Effector memory CD8-positive, alpha-beta T cell (primary cell): ENCODE measurements at regions not wholly inside any gene's neighbourhood (a gene's known extent, or its start where the extent isn't known, plus 50 kb on each side); places are given as distances from the start of the nearest gene placed in this dataset.

ENCODE experiments used
- ATAC-seq: fragments of 150-1000 bp; cut with Tn5 transposase; replicated peaks from 2 replicates; pipeline ENCODE4 v1.10.0; 2021; ENCODE audit warnings: mild to moderate bottlenecking, moderate library complexity
- DNase-seq, 3 experiments: peaks; one replicate each; pipeline ENCODE4 v3.0.0; 2021
- H3K27ac Mint-ChIP-seq, 2 donors: one replicate each; pipeline ENCODE4 v1.8.0; 2022; ENCODE audit warnings: mild to moderate bottlenecking in 2 of 2, mixed read lengths in 2 of 2, moderate library complexity in 2 of 2
- H3K27me3 Mint-ChIP-seq, 2 donors: one replicate each; pipeline ENCODE4 v1.8.0; 2022; ENCODE audit warnings: mixed read lengths in 2 of 2
- H3K36me3 Mint-ChIP-seq: one replicate; pipeline ENCODE4 v1.8.0; 2022; ENCODE audit warnings: mild to moderate bottlenecking, moderate library complexity, mixed read lengths; ENCODE audit not compliant: insufficient read depth
- H3K4me1 Mint-ChIP-seq, 2 donors: one replicate each; pipeline ENCODE4 v1.8.0; 2022; ENCODE audit warnings: low read depth in 2 of 2, mixed read lengths in 2 of 2
- H3K4me3 Mint-ChIP-seq, 2 donors: one replicate each; pipeline ENCODE4 v1.8.0; 2022; ENCODE audit warnings: mild to moderate bottlenecking in 2 of 2, mixed read lengths in 2 of 2, moderate library complexity in 2 of 2
- H3K9me3 Mint-ChIP-seq, 2 donors: one replicate each; pipeline ENCODE4 v1.8.0; 2022; ENCODE audit warnings: mixed read lengths in 2 of 2

DNA sequence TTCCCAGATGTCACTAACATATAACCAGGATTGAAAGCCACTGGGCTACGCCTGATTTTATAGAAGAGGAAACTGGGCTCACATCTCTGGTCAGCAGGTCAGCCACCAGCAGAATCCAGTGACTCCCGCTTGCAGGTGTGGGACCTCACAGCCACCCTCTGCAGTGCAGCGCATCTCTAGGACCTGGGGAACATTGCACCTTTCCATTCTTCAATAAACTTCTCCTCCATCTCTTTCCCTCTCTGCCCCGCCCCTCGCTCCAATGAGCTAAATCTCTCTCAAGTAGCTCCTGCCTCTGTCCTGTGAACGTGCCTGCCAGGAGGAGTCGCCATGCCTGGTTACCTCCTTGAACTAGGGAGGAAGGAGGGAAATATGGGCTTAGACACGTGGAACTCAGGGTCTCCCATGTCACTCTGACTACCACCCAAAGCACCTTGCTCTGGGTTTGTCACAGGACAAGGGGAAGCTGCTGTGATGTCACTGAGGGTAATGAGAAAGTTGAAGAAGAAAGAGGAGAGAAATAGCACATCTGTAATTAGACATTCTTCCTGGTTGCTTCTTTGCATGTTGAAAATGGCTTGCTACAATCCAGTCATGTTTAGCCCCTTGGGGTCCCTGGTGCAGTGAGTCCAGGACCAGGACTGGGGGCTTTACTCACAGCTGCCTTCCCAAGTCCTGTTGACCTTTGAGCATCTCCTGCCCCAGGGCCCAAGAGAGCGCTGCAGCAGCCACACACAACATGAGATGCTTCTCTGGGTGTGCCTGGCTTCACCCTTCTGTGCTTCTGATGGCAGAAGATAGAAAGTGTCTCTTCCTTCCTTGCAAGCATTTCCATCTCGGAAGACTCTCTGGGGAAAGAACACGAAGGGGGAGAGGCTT lies 469.4 kb downstream of the PREX1 start:
- H3K36me3 Mint-ChIP-seq = no peaks in the 10 kb centered on the region
- no peak overlapping the region for H3K4me3 Mint-ChIP-seq
- no peaks in the 10 kb centered on the region for H3K9me3 Mint-ChIP-seq
- no peak overlapping the region for H3K27ac Mint-ChIP-seq
- no peak for ATAC-seq
- peaks cover 21 to 51% of the 10 kb centered on the region in 2 donors for H3K27me3 Mint-ChIP-seq
- peaks cover 0 to 1% of the 10 kb centered on the region in 2 donors for H3K4me1 Mint-ChIP-seq
- no peak for DNase-seq

DNA sequence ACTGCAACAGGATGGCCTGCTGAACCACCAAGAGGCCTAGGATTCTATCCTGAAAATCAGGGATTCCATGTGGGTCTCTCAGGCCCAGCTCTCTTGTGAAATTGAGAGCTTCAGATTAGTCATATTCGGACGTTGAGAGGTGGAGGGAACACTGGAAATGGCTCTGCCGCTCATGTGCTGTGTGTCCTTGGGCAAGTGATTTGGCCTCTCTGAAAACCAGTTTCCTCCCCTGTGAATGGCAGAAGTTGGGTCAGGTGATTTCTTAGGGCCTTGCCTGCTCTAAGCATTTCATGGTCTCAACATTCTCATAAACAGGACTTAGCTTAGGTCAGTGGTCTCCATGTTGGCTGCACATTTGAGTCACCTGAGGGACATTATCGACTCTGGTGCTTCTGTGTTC lies 470.1 kb downstream of the PREX1 start:
- peaks cover 21 to 51% of the 10 kb centered on the region in 2 donors for H3K27me3 Mint-ChIP-seq
- H3K4me1 Mint-ChIP-seq = peaks cover 0 to 1% of the 10 kb centered on the region in 2 donors
- ATAC-seq (no peak), DNase-seq (no peak)
- no peak overlapping the region for H3K4me3 Mint-ChIP-seq
- no peaks in the 10 kb centered on the region for H3K36me3 Mint-ChIP-seq
- H3K27ac Mint-ChIP-seq = no peak overlapping the region
- H3K9me3 Mint-ChIP-seq = no peaks in the 10 kb centered on the region

DNA sequence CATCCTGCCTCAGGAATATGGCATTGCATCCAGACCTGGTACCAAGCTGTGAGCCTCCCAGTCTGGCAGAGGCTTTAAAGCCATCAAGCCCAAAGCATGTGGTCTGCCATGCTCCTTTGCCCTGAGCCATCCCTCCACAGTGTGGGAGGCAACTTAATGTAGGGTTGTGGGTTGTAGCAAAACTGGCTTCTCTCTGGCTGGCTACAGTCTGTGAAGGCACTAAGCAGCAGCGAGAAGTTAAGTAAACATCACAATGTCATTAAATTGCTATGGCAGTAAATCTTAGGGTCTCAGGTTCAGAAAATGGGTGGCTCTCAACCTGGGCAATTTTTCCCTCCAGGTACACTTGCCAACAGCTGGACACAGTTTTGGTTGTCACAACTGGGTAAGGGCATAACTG lies 472.9 kb downstream of the PREX1 start:
- DNase-seq (no peak), ATAC-seq (no peak)
- Mint-ChIP-seq H3K9me3 (no peaks in the 10 kb centered on the region), H3K4me1 (no peaks in the 10 kb centered on the region), H3K36me3 (no peaks in the 10 kb centered on the region), H3K27me3 (peaks cover 21 to 54% of the 10 kb centered on the region in 2 donors), H3K27ac (no peak overlapping the region), H3K4me3 (no peak overlapping the region)

DNA sequence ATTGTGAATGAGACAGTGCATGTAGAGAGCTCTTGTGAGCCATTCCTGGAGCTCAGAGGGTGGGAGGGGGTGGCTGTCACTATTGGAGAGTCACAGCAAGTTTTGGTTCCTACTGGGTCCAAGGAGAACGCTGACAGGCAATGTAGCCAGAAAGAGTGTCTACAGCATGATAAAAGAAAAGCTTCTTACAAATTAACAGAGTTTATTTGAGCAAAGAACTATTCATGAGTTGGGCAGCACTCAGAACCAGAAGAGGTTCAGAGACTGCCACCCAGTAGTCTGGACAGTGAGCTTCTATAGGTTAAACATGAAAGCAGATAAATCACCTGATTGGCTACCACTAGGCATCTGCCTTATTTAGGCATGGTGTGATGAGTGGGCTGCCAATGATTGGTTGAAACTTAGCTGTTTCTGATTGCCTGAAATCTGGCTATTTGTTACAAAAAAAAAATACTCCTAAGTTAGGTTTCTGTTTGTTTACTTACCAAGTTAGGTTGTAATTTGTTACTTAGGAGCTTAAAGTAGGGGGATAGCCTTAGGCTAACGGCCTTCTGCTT lies 473.4 kb downstream of the PREX1 start:
- Mint-ChIP-seq H3K36me3 (no peaks in the 10 kb centered on the region), H3K4me3 (no peak overlapping the region), H3K4me1 (no peaks in the 10 kb centered on the region), H3K27me3 (peaks cover 25 to 54% of the 10 kb centered on the region in 2 donors), H3K9me3 (no peaks in the 10 kb centered on the region), H3K27ac (no peak overlapping the region)
- ATAC-seq (no peak), DNase-seq (no peak)

DNA sequence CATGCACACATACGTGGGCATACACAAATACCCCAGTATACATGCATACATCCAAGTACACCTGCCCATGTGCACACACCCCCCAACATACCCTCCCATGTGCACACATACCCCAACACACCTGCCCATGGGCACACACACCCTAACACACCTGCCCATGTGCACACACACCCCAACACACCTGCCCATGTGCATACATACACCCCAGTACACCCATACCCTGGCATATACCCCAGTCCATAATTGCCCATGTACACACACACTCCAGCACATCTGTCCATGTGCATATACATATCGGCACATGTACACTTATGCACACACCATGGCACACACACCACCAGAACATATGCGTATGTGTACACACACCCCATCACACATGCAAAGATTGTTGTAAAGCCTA lies 475.2 kb downstream of the PREX1 start:
- Mint-ChIP-seq H3K27me3 (peaks cover 42 to 59% of the 10 kb centered on the region in 2 donors), H3K27ac (no peak overlapping the region), H3K36me3 (no peaks in the 10 kb centered on the region), H3K9me3 (no peaks in the 10 kb centered on the region), H3K4me3 (no peak overlapping the region), H3K4me1 (no peaks in the 10 kb centered on the region)
- DNase-seq (no peak), ATAC-seq (no peak)

DNA sequence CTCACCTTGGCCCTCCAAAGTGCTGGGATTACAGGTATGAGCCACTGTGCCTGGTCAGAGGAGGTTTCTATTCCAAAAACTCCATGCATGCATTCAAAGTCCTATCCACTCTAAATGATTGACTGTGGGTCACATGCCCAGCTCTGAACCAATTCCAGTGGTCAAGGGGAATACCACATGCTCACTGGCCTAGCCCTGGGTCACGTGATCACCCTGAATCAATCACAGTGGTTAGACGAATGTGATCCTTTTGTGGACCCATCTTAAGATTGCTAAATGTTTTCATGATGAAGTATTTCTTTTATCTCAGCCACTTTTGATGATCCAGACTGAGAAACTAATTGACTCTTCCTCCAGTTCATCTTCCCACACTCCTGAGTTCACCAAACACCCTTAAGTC lies 475.8 kb downstream of the PREX1 start:
- Mint-ChIP-seq H3K27me3 (peaks cover 42 to 65% of the 10 kb centered on the region in 2 donors), H3K9me3 (no peaks in the 10 kb centered on the region), H3K4me3 (no peak overlapping the region), H3K36me3 (no peaks in the 10 kb centered on the region), H3K27ac (no peak overlapping the region), H3K4me1 (no peaks in the 10 kb centered on the region)
- no peak for ATAC-seq
- DNase-seq = no peak

DNA sequence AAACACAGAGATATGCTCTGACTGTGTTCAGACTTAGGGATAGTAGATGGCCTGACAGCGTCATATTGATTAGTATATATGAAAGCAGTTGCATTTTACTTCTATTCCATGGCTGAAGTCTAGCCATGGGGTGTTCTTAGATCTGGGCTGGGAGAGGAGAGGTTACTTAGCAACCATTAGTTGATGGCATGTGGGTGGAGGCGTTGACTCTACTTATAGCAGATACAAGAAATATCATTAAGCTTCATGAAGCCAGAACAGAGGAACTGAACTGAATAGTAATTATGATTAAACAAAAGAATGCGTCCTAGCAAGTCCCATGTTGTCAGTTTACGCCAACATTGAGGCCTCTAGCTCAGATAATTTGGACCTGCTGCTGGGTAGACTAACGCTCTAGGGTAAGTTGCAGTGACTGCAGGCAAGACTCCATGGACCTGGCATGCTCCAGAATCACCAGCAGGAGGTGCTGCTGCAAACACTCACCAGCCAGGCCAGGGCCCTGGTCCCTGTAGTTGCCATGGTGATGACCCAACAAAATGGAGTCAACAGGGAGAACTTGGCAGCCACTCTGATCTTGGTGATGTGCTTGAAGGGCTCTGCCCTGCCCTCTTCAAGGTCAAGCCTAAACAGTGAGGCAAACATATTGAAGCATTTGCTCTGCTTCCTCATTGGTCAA lies 477.3 kb downstream of the PREX1 start:
- H3K27ac Mint-ChIP-seq = no peak overlapping the region
- H3K36me3 Mint-ChIP-seq = no peaks in the 10 kb centered on the region
- H3K9me3 Mint-ChIP-seq = no peaks in the 10 kb centered on the region
- peaks cover 49 to 59% of the 10 kb centered on the region in 2 donors for H3K27me3 Mint-ChIP-seq
- ATAC-seq (no peak), DNase-seq (no peak)
- H3K4me3 Mint-ChIP-seq = no peak overlapping the region
- no peaks in the 10 kb centered on the region for H3K4me1 Mint-ChIP-seq

DNA sequence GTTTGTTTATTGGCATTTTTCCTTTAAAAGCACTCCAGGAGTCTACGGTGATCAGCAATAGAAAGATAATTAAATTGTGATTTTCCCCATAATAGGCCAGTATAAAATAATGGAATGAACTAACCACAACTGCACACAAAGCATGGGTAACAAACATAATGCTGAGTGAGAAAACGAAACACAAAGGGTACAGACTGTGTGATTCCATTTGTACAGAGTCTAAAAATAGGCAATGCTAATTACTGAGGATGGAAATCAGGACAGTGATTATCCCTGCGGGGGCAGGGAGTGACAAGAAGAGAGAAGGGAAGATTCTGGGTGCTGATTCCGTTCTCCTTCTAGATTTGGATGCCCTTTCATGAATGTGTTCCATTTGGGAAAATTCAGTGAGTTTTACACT lies 478.1 kb downstream of the PREX1 start:
- no peak for DNase-seq
- H3K36me3 Mint-ChIP-seq = no peaks in the 10 kb centered on the region
- no peaks in the 10 kb centered on the region for H3K9me3 Mint-ChIP-seq
- no peaks in the 10 kb centered on the region for H3K4me1 Mint-ChIP-seq
- H3K4me3 Mint-ChIP-seq = no peak overlapping the region
- ATAC-seq = no peak
- H3K27ac Mint-ChIP-seq = no peak overlapping the region
- H3K27me3 Mint-ChIP-seq = peaks cover 49 to 61% of the 10 kb centered on the region in 2 donors

DNA sequence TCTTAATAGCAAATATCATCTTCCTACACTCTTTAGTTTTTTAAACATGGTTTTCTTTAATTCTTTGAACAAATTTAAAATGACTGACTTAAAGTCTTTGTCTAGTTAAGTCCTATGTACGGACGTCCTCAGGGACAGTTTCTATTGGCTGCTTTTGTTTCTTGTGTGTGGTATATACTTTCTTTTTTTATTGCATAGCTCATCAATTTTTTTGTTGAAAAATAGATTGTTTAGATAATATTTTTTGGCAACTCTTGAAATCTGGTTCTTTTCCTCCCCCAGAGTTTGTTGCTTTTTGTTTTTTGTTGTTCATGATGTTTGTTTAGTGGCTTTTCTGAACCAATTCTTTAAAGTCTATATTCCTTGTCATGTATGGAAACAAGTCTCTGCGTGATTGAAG lies 479.8 kb downstream of the PREX1 start:
- no peaks in the 10 kb centered on the region for H3K4me1 Mint-ChIP-seq
- H3K4me3 Mint-ChIP-seq = no peak overlapping the region
- no peaks in the 10 kb centered on the region for H3K36me3 Mint-ChIP-seq
- peaks cover 52 to 75% of the 10 kb centered on the region in 2 donors for H3K27me3 Mint-ChIP-seq
- ATAC-seq (no peak), DNase-seq (no peak)
- no peaks in the 10 kb centered on the region for H3K9me3 Mint-ChIP-seq
- no peak overlapping the region for H3K27ac Mint-ChIP-seq

DNA sequence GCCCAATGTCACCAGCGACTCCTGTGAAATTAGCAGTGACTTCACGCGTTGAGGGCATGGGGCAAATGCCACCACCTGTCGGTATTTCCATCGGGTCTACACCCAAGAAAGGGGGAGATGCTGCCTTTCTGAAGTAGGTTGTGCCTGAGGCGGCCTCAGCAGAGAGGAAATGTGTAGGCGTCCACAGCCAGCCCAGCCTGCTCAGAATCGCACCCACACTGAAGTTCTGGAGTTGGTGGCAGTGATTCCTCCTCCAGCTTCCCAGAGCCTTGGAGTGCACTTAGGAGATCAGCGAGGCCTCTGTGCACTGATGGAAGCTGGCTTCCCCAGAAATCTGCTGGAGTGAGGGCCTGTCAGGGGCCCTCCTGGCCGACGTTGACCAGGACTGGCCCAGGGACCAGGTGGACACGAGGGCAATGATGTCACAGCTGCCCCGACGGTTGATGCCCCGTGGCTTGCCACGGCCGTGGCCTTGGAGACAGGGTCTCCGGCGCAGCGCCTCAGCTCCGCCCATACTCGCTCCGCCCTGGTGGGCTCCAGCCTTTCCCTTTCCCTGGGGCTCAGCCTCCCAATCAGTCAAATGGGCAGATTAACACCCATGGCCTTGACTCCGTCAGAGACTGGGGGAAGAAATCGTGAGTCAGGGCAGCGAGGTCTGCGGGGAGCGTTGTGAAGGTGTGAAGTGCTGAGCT lies 484.8 kb downstream of the PREX1 start:
- Mint-ChIP-seq H3K4me1 (peaks cover 0 to 2% of the 10 kb centered on the region in 2 donors), H3K4me3 (no peak overlapping the region), H3K27me3 (peaks cover 53 to 74% of the 10 kb centered on the region in 2 donors), H3K9me3 (no peaks in the 10 kb centered on the region), H3K27ac (no peak overlapping the region), H3K36me3 (no peaks in the 10 kb centered on the region)
- DNase-seq (no peak), ATAC-seq (no peak)

DNA sequence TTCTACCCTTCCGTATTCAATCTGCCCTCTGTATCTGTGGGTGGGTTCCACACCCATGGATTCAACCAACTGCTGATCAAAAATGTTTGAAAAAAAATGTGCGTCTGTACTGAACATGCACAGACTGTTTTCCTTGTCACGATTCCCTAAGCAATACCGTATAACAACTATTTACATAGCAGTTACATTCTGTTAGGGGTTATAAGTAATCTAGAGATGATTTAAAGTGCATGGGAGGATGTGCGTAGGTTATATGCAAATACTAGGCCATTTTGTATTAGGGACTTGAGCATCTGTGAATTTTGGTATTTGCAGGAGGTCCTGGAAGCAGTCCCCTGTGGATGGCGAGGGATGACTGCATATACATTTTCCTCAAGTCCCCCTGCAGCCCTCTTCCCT lies 486.9 kb downstream of the PREX1 start:
- DNase-seq (no peak), ATAC-seq (no peak)
- Mint-ChIP-seq H3K27me3 (peaks cover 64 to 80% of the 10 kb centered on the region in 2 donors), H3K9me3 (no peaks in the 10 kb centered on the region), H3K36me3 (no peaks in the 10 kb centered on the region), H3K4me1 (peaks cover 0 to 2% of the 10 kb centered on the region in 2 donors), H3K4me3 (no peak overlapping the region), H3K27ac (no peak overlapping the region)

DNA sequence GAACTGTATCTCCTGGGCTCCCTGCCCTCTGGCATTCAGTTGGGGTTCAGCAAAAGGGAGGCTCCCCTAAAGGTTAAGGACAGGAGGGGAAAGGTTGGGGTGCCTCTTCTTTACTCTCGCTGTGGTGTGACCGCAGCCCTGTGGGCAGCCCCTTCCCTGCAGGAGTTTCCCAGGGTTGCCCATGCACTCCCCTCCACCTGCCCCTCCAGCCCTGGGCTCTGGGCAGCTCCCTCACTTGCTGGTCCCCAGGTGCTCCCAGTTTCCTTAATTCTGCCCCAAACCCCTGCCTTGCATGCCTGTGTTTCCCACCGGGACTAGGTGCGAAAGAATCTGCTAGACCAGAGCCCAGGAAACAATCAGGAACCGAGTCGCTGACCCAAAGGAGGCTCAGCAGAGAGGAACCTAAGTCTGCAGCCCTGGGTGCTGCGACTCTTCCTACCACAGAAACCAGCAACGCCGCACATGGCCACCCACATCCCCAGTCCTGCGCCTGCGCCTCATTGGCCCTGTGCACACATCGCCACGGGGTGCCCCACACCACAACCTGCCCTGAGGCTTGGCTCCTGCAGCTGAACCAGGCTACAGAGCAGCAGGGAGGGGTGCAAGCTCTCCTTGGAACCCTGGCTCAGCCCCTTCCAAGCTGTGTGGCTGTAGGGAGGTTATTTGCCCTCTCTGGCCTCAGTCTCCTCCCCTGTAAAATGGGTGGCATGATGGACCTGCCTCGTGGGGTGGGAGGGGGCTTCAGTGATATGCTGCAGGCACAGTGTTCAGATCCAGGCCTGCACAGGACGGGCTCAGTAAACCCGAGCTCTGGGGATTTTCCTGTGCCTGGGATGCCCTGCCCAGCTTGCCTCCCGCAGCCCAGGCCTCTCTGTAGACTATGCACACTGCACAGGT lies 487.6 kb downstream of the PREX1 start:
- DNase-seq (no peak), ATAC-seq (no peak)
- Mint-ChIP-seq H3K4me3 (no peak overlapping the region), H3K4me1 (peaks cover 0 to 2% of the 10 kb centered on the region in 2 donors), H3K27ac (no peak overlapping the region), H3K9me3 (no peaks in the 10 kb centered on the region), H3K27me3 (peaks cover 70 to 81% of the 10 kb centered on the region in 2 donors), H3K36me3 (no peaks in the 10 kb centered on the region)
